ENCODE measurements at regions not wholly inside any gene's neighbourhood (a gene's known extent, or its start where the extent isn't known, plus 50 kb on each side); places are given as distances from the start of the nearest gene placed in this dataset.
"Not testable (repeated sequence)": the region's sequence is repeated elsewhere in the genome, so short reads cannot be mapped to it uniquely, and the experiment has no call there.

DNA sequence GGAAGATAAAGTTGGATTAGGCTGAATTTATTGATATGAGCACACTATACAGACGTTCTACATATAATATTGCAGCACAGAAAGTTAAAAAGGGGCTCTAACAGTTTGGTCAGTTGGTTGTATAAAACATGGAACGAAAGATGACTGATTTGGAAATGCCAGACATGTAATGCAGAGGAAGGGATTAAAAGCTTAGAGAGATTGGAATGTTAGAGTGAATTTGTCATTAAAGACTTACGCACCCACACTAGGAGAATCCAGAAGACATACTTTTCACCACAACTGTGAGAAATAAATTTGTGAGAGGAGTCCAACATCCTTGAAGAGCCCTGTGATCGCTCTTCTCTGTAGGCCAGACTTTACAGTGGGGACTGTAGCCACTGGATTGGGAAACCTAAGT, 134.7 kb downstream of the GPR63 start:
- dilution Hi-C loops (cut with MboI; ENCODE audit: extremely low pct_ligation_motif_present, low sequenced_read_pairs) (no loop called here), intact Hi-C loops (cut with micrococcal nuclease) (no loop called here)
- DNase-seq (ENCODE audit: low read depth, low spot score) (no peak), FAIRE-seq (no peak)
- TF ChIP-seq CTCF (IDR thresholded peaks at IDR 0.05; ENCODE audit: extremely low read depth in 1 of 2, insufficient read depth in 1 of 2, low read depth in 1 of 2, low read length in 2 of 2) = no peak
- no peak for TF ChIP-seq JUN (IDR thresholded peaks at IDR 0.05; ENCODE audit: borderline replicate concordance, insufficient read depth, insufficient read length, low read depth)
- no peak for TF ChIP-seq POLR2A (IDR thresholded peaks at IDR 0.05; ENCODE audit: low read depth, low read length)
- no peak for TF ChIP-seq POLR2AphosphoS5 (IDR thresholded peaks at IDR 0.05; ENCODE audit: insufficient read depth, low read depth, low read length)
- TF ChIP-seq FOS (IDR thresholded peaks at IDR 0.05; ENCODE audit: borderline replicate concordance, insufficient read depth, low read length) = no peak
- no peak for TF ChIP-seq GATA2 (IDR thresholded peaks at IDR 0.05; ENCODE audit: insufficient read depth, insufficient read length, low read depth, low read length)
- TF ChIP-seq EZH2 (IDR thresholded peaks at IDR 0.05; ENCODE audit: borderline replicate concordance, low read depth, low read length, severe bottlenecking) = no peak
- H3K27me3 ChIP-seq (ENCODE audit: control insufficient read depth in 2 of 2, insufficient read depth in 2 of 2, low read length in 2 of 2) = no peaks in the 10 kb centered on the region
- H2AFZ ChIP-seq (ENCODE audit: low read depth, low read length) = no peak overlapping the region
- no peak overlapping the region for H3K4me3 ChIP-seq (replicated peaks in 1 of 3; ENCODE audit: insufficient read depth in 1 of 3, low read depth in 1 of 3, low read length in 3 of 3)
- H3K4me1 ChIP-seq (ENCODE audit: control insufficient read depth, extremely low read depth, insufficient read depth, low read length) = no peaks in the 10 kb centered on the region
- H4K20me1 ChIP-seq (replicated peaks; ENCODE audit: control insufficient read depth, extremely low read depth, insufficient read depth, low read length) = no peaks in the 10 kb centered on the region
- ChIA-PET POLR2A (no interaction called here), CTCF (no interaction called here)
- H3K9me3 ChIP-seq (replicated peaks; ENCODE audit: control insufficient read depth, insufficient read depth, low read length) = peaks cover 2% of the 10 kb centered on the region
- H3K9me1 ChIP-seq (replicated peaks; ENCODE audit: control insufficient read depth, extremely low read depth, insufficient read depth, low read length) = no peaks in the 10 kb centered on the region
- H3K36me3 ChIP-seq (ENCODE audit: control insufficient read depth in 2 of 2, extremely low read depth in 1 of 2, insufficient read depth in 2 of 2, low read length in 2 of 2) = no peaks in the 10 kb centered on the region
- no peak overlapping the region for H3K4me2 ChIP-seq (ENCODE audit: insufficient read depth, low read length)
- no peak overlapping the region for H3K27ac ChIP-seq (ENCODE audit: insufficient read depth, low read depth, low read length)
- H3K79me2 ChIP-seq (ENCODE audit: control insufficient read depth, insufficient read depth, low read length) = no peaks in the 10 kb centered on the region
- no TSS peak for BruUV-seq (replicated peaks)
- H3K9ac ChIP-seq (replicated peaks; ENCODE audit: extremely low read depth, insufficient read depth, low read length) = no peak overlapping the region

DNA sequence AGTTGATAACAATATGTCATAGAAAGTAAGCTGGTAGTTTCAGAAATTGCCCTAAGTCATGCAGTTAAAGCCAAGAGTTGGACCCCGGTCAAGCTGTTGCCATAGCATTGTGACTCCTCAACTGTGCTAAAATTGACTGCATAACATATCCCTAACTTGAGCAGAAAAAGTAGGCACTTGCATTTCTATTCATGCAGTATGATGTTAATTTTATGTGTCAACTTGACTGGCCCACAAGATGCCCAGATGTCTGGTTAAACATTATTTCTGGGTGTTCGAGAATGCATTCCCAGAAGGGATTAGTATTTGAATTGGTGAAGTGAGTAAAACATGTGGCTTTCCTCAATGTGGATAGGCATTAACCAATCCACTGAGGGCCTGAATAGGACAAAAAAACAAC, 136.4 kb downstream of the GPR63 start:
- CTCF ChIA-PET = no interaction called here
- dilution Hi-C loops (cut with MboI; ENCODE audit: extremely low pct_ligation_motif_present, low sequenced_read_pairs) = no loop called here

DNA sequence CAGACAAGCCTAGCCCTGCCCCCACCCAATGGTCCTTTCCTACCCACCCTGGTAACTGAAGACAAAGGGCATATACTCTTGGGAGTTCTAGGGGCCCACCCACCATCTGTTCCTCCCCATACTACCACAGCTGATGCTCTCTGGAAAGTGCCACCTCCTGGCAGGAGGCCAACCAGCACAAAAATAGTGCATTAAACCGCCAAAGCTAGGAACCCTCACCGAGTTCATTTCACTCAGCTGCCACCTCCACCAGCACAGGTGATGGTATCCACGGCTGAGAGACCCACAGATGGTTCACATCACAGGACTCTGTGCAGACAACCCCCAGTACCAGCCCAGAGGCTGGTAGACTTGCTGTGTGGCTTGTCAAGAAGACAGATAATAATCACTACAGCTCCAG, 131.5 kb downstream of the FHL5 start:
- H3K27me3 ChIP-seq (ENCODE audit: control insufficient read depth in 2 of 2, insufficient read depth in 2 of 2, low read length in 2 of 2); H3K4me1 ChIP-seq (ENCODE audit: control insufficient read depth, extremely low read depth, insufficient read depth, low read length); dilution Hi-C loops (cut with MboI; ENCODE audit: extremely low pct_ligation_motif_present, low sequenced_read_pairs); CTCF ChIA-PET; H3K9me1 ChIP-seq (replicated peaks; ENCODE audit: control insufficient read depth, extremely low read depth, insufficient read depth, low read length); H2AFZ ChIP-seq (ENCODE audit: low read depth, low read length); intact Hi-C loops (cut with micrococcal nuclease); H3K36me3 ChIP-seq (ENCODE audit: control insufficient read depth in 2 of 2, extremely low read depth in 1 of 2, insufficient read depth in 2 of 2, low read length in 2 of 2); H3K4me3 ChIP-seq (replicated peaks in 1 of 3; ENCODE audit: insufficient read depth in 1 of 3, low read depth in 1 of 3, low read length in 3 of 3); H3K27ac ChIP-seq (ENCODE audit: insufficient read depth, low read depth, low read length); DNase-seq (ENCODE audit: low read depth, low spot score); H3K79me2 ChIP-seq (ENCODE audit: control insufficient read depth, insufficient read depth, low read length); BruUV-seq (replicated peaks); H3K9me3 ChIP-seq (replicated peaks; ENCODE audit: control insufficient read depth, insufficient read depth, low read length); H4K20me1 ChIP-seq (replicated peaks; ENCODE audit: control insufficient read depth, extremely low read depth, insufficient read depth, low read length); H3K4me2 ChIP-seq (ENCODE audit: insufficient read depth, low read length); FAIRE-seq; POLR2A ChIA-PET; H3K9ac ChIP-seq (replicated peaks; ENCODE audit: extremely low read depth, insufficient read depth, low read length): not testable (repeated sequence)

More for the DNA sequence above, 136.4 kb downstream of the GPR63 start:
- H3K79me2 ChIP-seq (ENCODE audit: control insufficient read depth, insufficient read depth, low read length) = no peaks in the 10 kb centered on the region
- H3K4me2 ChIP-seq (ENCODE audit: insufficient read depth, low read length) = no peak overlapping the region
- no peak overlapping the region for H2AFZ ChIP-seq (ENCODE audit: low read depth, low read length)
- POLR2A ChIA-PET = no interaction called here
- H3K9ac ChIP-seq (replicated peaks; ENCODE audit: extremely low read depth, insufficient read depth, low read length) = no peak overlapping the region
- no peak overlapping the region for H3K4me3 ChIP-seq (replicated peaks in 1 of 3; ENCODE audit: insufficient read depth in 1 of 3, low read depth in 1 of 3, low read length in 3 of 3)
- TF ChIP-seq FOS (IDR thresholded peaks at IDR 0.05; ENCODE audit: borderline replicate concordance, insufficient read depth, low read length) (no peak), POLR2AphosphoS5 (IDR thresholded peaks at IDR 0.05; ENCODE audit: insufficient read depth, low read depth, low read length) (no peak)
- intact Hi-C loops (cut with micrococcal nuclease) = no loop called here
- no TSS peak for BruUV-seq (replicated peaks)
- DNase-seq (ENCODE audit: low read depth, low spot score) (no peak), FAIRE-seq (no peak)
- no peaks in the 10 kb centered on the region for H4K20me1 ChIP-seq (replicated peaks; ENCODE audit: control insufficient read depth, extremely low read depth, insufficient read depth, low read length)
- no peaks in the 10 kb centered on the region for H3K27me3 ChIP-seq (ENCODE audit: control insufficient read depth in 2 of 2, insufficient read depth in 2 of 2, low read length in 2 of 2)
- H3K4me1 ChIP-seq (ENCODE audit: control insufficient read depth, extremely low read depth, insufficient read depth, low read length) = no peaks in the 10 kb centered on the region
- no peaks in the 10 kb centered on the region for H3K36me3 ChIP-seq (ENCODE audit: control insufficient read depth in 2 of 2, extremely low read depth in 1 of 2, insufficient read depth in 2 of 2, low read length in 2 of 2)
- no peak overlapping the region for H3K27ac ChIP-seq (ENCODE audit: insufficient read depth, low read depth, low read length)
- H3K9me1 ChIP-seq (replicated peaks; ENCODE audit: control insufficient read depth, extremely low read depth, insufficient read depth, low read length) = no peaks in the 10 kb centered on the region
- peaks cover 2% of the 10 kb centered on the region for H3K9me3 ChIP-seq (replicated peaks; ENCODE audit: control insufficient read depth, insufficient read depth, low read length)

Data from endothelial cell of umbilical vein (primary cell).